ENCODE measurements at regions not wholly inside any gene's neighbourhood (a gene's known extent, or its start where the extent isn't known, plus 50 kb on each side); places are given as distances from the start of the nearest gene placed in this dataset.
"Not testable (repeated sequence)": the region's sequence is repeated elsewhere in the genome, so short reads cannot be mapped to it uniquely, and the experiment has no call there.

- in situ Hi-C loops (cut with HindIII; ENCODE audit: low sequenced_read_pairs), result loop anchor here (10.0 kb wide), 1 partner anchor 716 kb away; no protein-coding TSS in a partner anchor
Measured at GRCh38 chr7:20839196-20839735, 52.6 kb upstream of the SP8 start.

GRCh38 chr7:20839987-20840386 is 53.3 kb upstream of the SP8 start:
- in situ Hi-C loops (cut with HindIII; ENCODE audit: low sequenced_read_pairs), result loop anchor here (10.0 kb wide), 1 partner anchor 715 kb away; no protein-coding TSS in a partner anchor

GRCh38 chr7:20846791-20847190 is 60.1 kb upstream of the SP8 start:
- in situ Hi-C loops (cut with HindIII; ENCODE audit: low sequenced_read_pairs), result no loop called here

GRCh38 chr7:20858951-20859350 is 72.3 kb upstream of the SP8 start:
- in situ Hi-C loops (cut with HindIII; ENCODE audit: low sequenced_read_pairs), result no loop called here

GRCh38 chr7:20861468-20861867 is 74.8 kb upstream of the SP8 start:
- in situ Hi-C loops (cut with HindIII; ENCODE audit: low sequenced_read_pairs), result no loop called here

- in situ Hi-C loops (cut with HindIII; ENCODE audit: low sequenced_read_pairs), result no loop called here
Measured at GRCh38 chr7:20862554-20862953, 75.9 kb upstream of the SP8 start.

GRCh38 chr7:20864221-20864620 is 77.5 kb upstream of the SP8 start:
- in situ Hi-C loops (cut with HindIII; ENCODE audit: low sequenced_read_pairs), result no loop called here

- in situ Hi-C loops (cut with HindIII; ENCODE audit: low sequenced_read_pairs), result no loop called here
Measured at GRCh38 chr7:20865684-20866083, 79.0 kb upstream of the SP8 start.

GRCh38 chr7:20870977-20871376 is 84.3 kb upstream of the SP8 start:
- in situ Hi-C loops (cut with HindIII; ENCODE audit: low sequenced_read_pairs), result no loop called here

GRCh38 chr7:20892776-20893175 is 106.1 kb upstream of the SP8 start:
- in situ Hi-C loops (cut with HindIII; ENCODE audit: low sequenced_read_pairs), result no loop called here

GRCh38 chr7:20894806-20895205 is 108.1 kb upstream of the SP8 start:
- in situ Hi-C loops (cut with HindIII; ENCODE audit: low sequenced_read_pairs), result no loop called here

- in situ Hi-C loops (cut with HindIII; ENCODE audit: low sequenced_read_pairs), result no loop called here
Measured at GRCh38 chr7:20895563-20895962, 108.9 kb upstream of the SP8 start.

GRCh38 chr7:20896996-20897395 is 110.3 kb upstream of the SP8 start:
- in situ Hi-C loops (cut with HindIII; ENCODE audit: low sequenced_read_pairs), result no loop called here

GRCh38 chr7:20906801-20907453 is 120.2 kb upstream of the SP8 start:
- in situ Hi-C loops (cut with HindIII; ENCODE audit: low sequenced_read_pairs), result no loop called here

- in situ Hi-C loops (cut with HindIII; ENCODE audit: low sequenced_read_pairs), result no loop called here
Measured at GRCh38 chr7:20911081-20911480, 124.4 kb upstream of the SP8 start.

- in situ Hi-C loops (cut with HindIII; ENCODE audit: low sequenced_read_pairs), result no loop called here
Measured at GRCh38 chr7:20913853-20914252, 127.2 kb upstream of the SP8 start.

GRCh38 chr7:20916311-20916710 is 129.6 kb upstream of the SP8 start:
- in situ Hi-C loops (cut with HindIII; ENCODE audit: low sequenced_read_pairs), result no loop called here

- in situ Hi-C loops (cut with HindIII; ENCODE audit: low sequenced_read_pairs), result no loop called here
Measured at GRCh38 chr7:20917603-20918002, 130.9 kb upstream of the SP8 start.

GRCh38 chr7:20918156-20918555 is 131.5 kb upstream of the SP8 start:
- in situ Hi-C loops (cut with HindIII; ENCODE audit: low sequenced_read_pairs), result no loop called here

GRCh38 chr7:20927178-20927577 is 140.5 kb upstream of the SP8 start:
- in situ Hi-C loops (cut with HindIII; ENCODE audit: low sequenced_read_pairs), result not testable (repeated sequence)

- in situ Hi-C loops (cut with HindIII; ENCODE audit: low sequenced_read_pairs), result no loop called here
Measured at GRCh38 chr7:20927976-20928375, 141.3 kb upstream of the SP8 start.

- in situ Hi-C loops (cut with HindIII; ENCODE audit: low sequenced_read_pairs), result no loop called here
Measured at GRCh38 chr7:20929199-20929598, 142.5 kb upstream of the SP8 start.

- in situ Hi-C loops (cut with HindIII; ENCODE audit: low sequenced_read_pairs), result no loop called here
Measured at GRCh38 chr7:20931739-20932138, 145.1 kb upstream of the SP8 start.
